ENCODE measurements at regions not wholly inside any gene's neighbourhood (a gene's known extent, or its start where the extent isn't known, plus 50 kb on each side); places are given as distances from the start of the nearest gene placed in this dataset.
"Not testable (repeated sequence)": the region's sequence is repeated elsewhere in the genome, so short reads cannot be mapped to it uniquely, and the experiment has no call there.

- DNase-seq = no peak
Observed at GRCh38 chr16:7938175-7938574, 605.5 kb downstream of the RBFOX1 start.

- no peak for DNase-seq
Observed at GRCh38 chr16:7921345-7921744, 588.7 kb downstream of the RBFOX1 start.

GRCh38 chr16:7919782-7920181, 587.1 kb downstream of the RBFOX1 start:
- DNase-seq = no peak

- no peak for DNase-seq
Observed at GRCh38 chr16:7914748-7915147, 582.1 kb downstream of the RBFOX1 start.

- no peak for DNase-seq
Observed at GRCh38 chr16:7912132-7912531, 579.5 kb downstream of the RBFOX1 start.

- no peak for DNase-seq
Observed at GRCh38 chr16:7910116-7910515, 577.5 kb downstream of the RBFOX1 start.

- DNase-seq = no peak
Observed at GRCh38 chr16:7888411-7888810, 555.8 kb downstream of the RBFOX1 start.

- no peak for DNase-seq
Observed at GRCh38 chr16:7887316-7887715, 554.7 kb downstream of the RBFOX1 start.

- no peak for DNase-seq
Observed at GRCh38 chr16:7871979-7872378, 539.3 kb downstream of the RBFOX1 start.

- DNase-seq = no peak
Observed at GRCh38 chr16:7871371-7871770, 538.7 kb downstream of the RBFOX1 start.

- no peak for DNase-seq
Observed at GRCh38 chr16:7867831-7868230, 535.2 kb downstream of the RBFOX1 start.

GRCh38 chr16:7866144-7866543, 533.5 kb downstream of the RBFOX1 start:
- DNase-seq = no peak

- DNase-seq = not testable (repeated sequence)
Observed at GRCh38 chr16:7865393-7865792, 532.7 kb downstream of the RBFOX1 start.

- DNase-seq = no peak
Observed at GRCh38 chr16:7861891-7862582, 529.4 kb downstream of the RBFOX1 start.

GRCh38 chr16:7853197-7853596, 520.6 kb downstream of the RBFOX1 start:
- no peak for DNase-seq

- no peak for DNase-seq
Observed at GRCh38 chr16:7849841-7850240, 517.2 kb downstream of the RBFOX1 start.

GRCh38 chr16:7843261-7843660, 510.6 kb downstream of the RBFOX1 start:
- DNase-seq = no peak

- no peak for DNase-seq
Observed at GRCh38 chr16:7839568-7839967, 506.9 kb downstream of the RBFOX1 start.

GRCh38 chr16:7834771-7835431, 502.3 kb downstream of the RBFOX1 start:
- no peak for DNase-seq

- DNase-seq = no peak
Observed at GRCh38 chr16:7820816-7821215, 488.2 kb downstream of the RBFOX1 start.

- no peak for DNase-seq
Observed at GRCh38 chr16:7805686-7806396, 473.2 kb downstream of the RBFOX1 start.

- no peak for DNase-seq
Observed at GRCh38 chr16:7804635-7805195, 472.1 kb downstream of the RBFOX1 start.

- DNase-seq = no peak
Observed at GRCh38 chr16:7792346-7792745, 459.7 kb downstream of the RBFOX1 start.

Data from T1000 (cell line).